ENCODE measurements at regions not wholly inside any gene's neighbourhood (a gene's known extent, or its start where the extent isn't known, plus 50 kb on each side); places are given as distances from the start of the nearest gene placed in this dataset.
A peak's percentile ranks its signal among the peaks of the same experiment; 100 is the strongest.

DNA sequence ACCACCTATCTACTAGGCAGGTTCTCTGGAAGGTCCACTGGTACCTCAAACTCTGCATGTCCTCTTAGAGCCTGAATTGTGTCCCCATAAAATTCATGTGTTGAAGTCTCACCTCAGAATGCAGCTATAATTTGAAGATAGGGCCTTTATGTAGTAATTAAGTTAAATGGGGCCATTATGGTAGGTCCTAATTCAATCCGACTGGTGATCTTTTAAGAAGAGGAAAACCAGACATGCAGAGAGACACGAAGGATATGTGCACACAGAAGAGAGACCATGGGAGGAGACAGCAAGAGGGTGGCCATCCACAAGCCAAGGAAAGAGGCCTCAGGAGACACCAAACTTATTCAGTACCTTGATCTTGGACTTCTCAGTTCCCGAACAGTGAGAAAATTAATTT, 345.4 kb downstream of the ENC1 start:
- H3K36me3 ChIP-seq: no peaks in the 10 kb centered on the region
- no peak overlapping the region for H3K27ac ChIP-seq
- TF ChIP-seq CTCF (IDR thresholded peaks at IDR 0.05): no peak
- H3K27me3 ChIP-seq (replicated peaks; ENCODE audit: insufficient read depth): no peaks in the 10 kb centered on the region
- H3K9me3 ChIP-seq: no peaks in the 10 kb centered on the region
- no peak for DNase-seq (ENCODE audit: low spot score)
- H3K4me1 ChIP-seq (ENCODE audit: control insufficient read depth in 1 of 2, low read depth in 2 of 2): peaks cover 6 to 26% of the 10 kb centered on the region in 2 donors
- no peak for ATAC-seq (ENCODE audit: insufficient number of reproducible peaks, low FRiP score, low read depth)
- H3K4me3 ChIP-seq: no peak overlapping the region

- Histone ChIP-seq H3K4me3 (no peak overlapping the region), H3K9me3 (no peaks in the 10 kb centered on the region), H3K27ac (no peak overlapping the region), H3K36me3 (no peaks in the 10 kb centered on the region), H3K4me1 (ENCODE audit: control insufficient read depth in 1 of 2, low read depth in 2 of 2) (peaks cover 6 to 35% of the 10 kb centered on the region in 2 donors), H3K27me3 (replicated peaks; ENCODE audit: insufficient read depth) (no peaks in the 10 kb centered on the region)
- TF ChIP-seq CTCF (IDR thresholded peaks at IDR 0.05): no peak
- ATAC-seq (ENCODE audit: insufficient number of reproducible peaks, low FRiP score, low read depth) (no peak), DNase-seq (ENCODE audit: low spot score) (no peak)
Observed at GRCh38 chr5:74294231-74294705, 346.3 kb downstream of the ENC1 start.

DNA sequence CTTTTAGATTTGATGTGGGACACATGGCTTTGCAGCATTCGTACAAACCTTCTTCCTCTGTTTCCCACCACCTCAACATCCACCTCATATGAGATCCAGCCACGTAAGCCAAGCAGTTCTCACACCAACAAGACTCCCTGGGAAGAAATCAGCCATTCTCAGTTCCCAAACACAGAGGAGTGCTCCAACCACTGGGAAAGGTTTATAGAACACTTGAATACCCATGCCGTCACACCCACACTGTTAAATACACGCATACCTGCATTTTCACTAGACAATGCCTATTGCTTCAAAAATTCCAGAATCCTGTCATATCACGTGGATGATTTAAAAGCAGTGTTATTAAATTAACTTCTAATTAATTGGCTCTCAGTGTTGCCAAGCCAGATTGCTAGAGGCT, 347.3 kb downstream of the ENC1 start:
- Histone ChIP-seq H3K27me3 (replicated peaks; ENCODE audit: insufficient read depth) (no peaks in the 10 kb centered on the region), H3K36me3 (no peaks in the 10 kb centered on the region), H3K4me3 (no peak overlapping the region), H3K4me1 (ENCODE audit: control insufficient read depth in 1 of 2, low read depth in 2 of 2) (peaks cover 8 to 45% of the 10 kb centered on the region in 2 donors), H3K9me3 (no peaks in the 10 kb centered on the region), H3K27ac (no peak overlapping the region)
- ATAC-seq (ENCODE audit: insufficient number of reproducible peaks, low FRiP score, low read depth): no peak
- TF ChIP-seq CTCF (IDR thresholded peaks at IDR 0.05): no peak
- no peak for DNase-seq (ENCODE audit: low spot score)

DNA sequence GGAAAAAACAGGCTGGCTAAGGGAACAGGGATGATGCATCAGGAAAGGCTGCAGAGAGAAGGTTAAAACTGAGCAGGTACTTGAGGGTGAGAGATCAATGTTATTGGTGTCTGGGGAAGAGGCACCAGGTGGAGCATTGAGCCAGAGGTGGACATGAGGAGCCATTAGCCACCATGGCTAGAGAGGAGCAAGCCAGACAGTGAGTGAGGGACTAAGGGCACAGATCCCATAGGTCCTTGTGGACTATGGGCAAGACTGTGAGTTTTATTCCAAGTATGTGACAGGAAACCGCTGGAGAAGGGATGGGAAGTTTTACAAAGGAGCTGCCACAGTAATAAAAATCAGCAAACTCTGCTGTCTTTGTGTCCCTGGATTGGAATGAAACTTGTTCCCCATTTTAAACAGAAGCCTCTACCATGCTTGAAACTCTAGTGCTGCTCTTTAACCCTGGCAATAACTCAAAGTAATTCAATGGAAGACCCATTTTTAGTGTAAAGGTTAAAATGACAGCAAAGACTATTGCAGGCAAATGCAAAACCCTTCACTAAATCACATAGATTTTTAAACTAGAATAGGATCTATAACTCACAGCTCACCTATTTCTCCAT, 349.8 kb downstream of the ENC1 start:
- no peaks in the 10 kb centered on the region for H3K36me3 ChIP-seq
- H3K4me1 ChIP-seq (ENCODE audit: control insufficient read depth in 1 of 2, low read depth in 2 of 2): peaks cover 13 to 52% of the 10 kb centered on the region in 2 donors
- DNase-seq (ENCODE audit: low spot score) (no peak), ATAC-seq (ENCODE audit: insufficient number of reproducible peaks, low FRiP score, low read depth) (no peak)
- H3K27ac ChIP-seq: no peak overlapping the region
- H3K27me3 ChIP-seq (replicated peaks; ENCODE audit: insufficient read depth): no peaks in the 10 kb centered on the region
- no peak for TF ChIP-seq CTCF (IDR thresholded peaks at IDR 0.05)
- no peak overlapping the region for H3K4me3 ChIP-seq
- no peaks in the 10 kb centered on the region for H3K9me3 ChIP-seq

GRCh38 chr5:74289691-74290090, 350.8 kb downstream of the ENC1 start:
- Histone ChIP-seq H3K27ac (peak overlapping the region; percentile 56 to 73), H3K4me3 (no peak overlapping the region), H3K4me1 (ENCODE audit: control insufficient read depth in 1 of 2, low read depth in 2 of 2) (peaks cover 13 to 52% of the 10 kb centered on the region in 2 donors), H3K36me3 (no peaks in the 10 kb centered on the region), H3K27me3 (replicated peaks; ENCODE audit: insufficient read depth) (no peaks in the 10 kb centered on the region), H3K9me3 (no peaks in the 10 kb centered on the region)
- no peak for TF ChIP-seq CTCF (IDR thresholded peaks at IDR 0.05)
- no peak for DNase-seq (ENCODE audit: low spot score)
- ATAC-seq (ENCODE audit: insufficient number of reproducible peaks, low FRiP score, low read depth): no peak

Data from thoracic aorta (tissue), 2 donors.